ENCODE measurements at regions not wholly inside any gene's neighbourhood (a gene's known extent, or its start where the extent isn't known, plus 50 kb on each side); places are given as distances from the start of the nearest gene placed in this dataset.
A peak's percentile ranks its signal among the peaks of the same experiment; 100 is the strongest.

GRCh38 chr17:55632893-55633292 is 89.8 kb downstream of the TMEM100 start:
- DNase-seq = no peak

- DNase-seq = no peak
These were observed 90.4 kb downstream of the TMEM100 start for GRCh38 chr17:55632236-55632635.

- DNase-seq = no peak
These were observed 92.7 kb downstream of the TMEM100 start for GRCh38 chr17:55629995-55630394.

- DNase-seq = no peak
These were observed 97.1 kb downstream of the TMEM100 start for GRCh38 chr17:55625521-55625920.

GRCh38 chr17:55624772-55625433 is 97.8 kb downstream of the TMEM100 start:
- no peak for DNase-seq

GRCh38 chr17:55622547-55622946 is 100.1 kb downstream of the TMEM100 start:
- DNase-seq = no peak

- DNase-seq = no peak
These were observed 101.7 kb downstream of the TMEM100 start for GRCh38 chr17:55620945-55621344.

- DNase-seq = no peak
These were observed 102.6 kb downstream of the TMEM100 start for GRCh38 chr17:55620023-55620422.

- no peak for DNase-seq
These were observed 105.2 kb downstream of the TMEM100 start for GRCh38 chr17:55617441-55617840.

- no peak for DNase-seq
These were observed 102.8 kb upstream of the SMIM36 start for GRCh38 chr17:55614061-55614460.

GRCh38 chr17:55612691-55613141 is 101.5 kb upstream of the SMIM36 start:
- no peak for DNase-seq

- no peak for DNase-seq
These were observed 96.6 kb upstream of the SMIM36 start for GRCh38 chr17:55607731-55608341.

GRCh38 chr17:55606488-55606815 is 95.2 kb upstream of the SMIM36 start:
- no peak for DNase-seq

GRCh38 chr17:55605705-55606487 is 94.6 kb upstream of the SMIM36 start:
- DNase-seq = no peak

GRCh38 chr17:55601874-55602364 is 90.7 kb upstream of the SMIM36 start:
- peak; percentile 52 to 87 for DNase-seq

- no peak for DNase-seq
These were observed 87.2 kb upstream of the SMIM36 start for GRCh38 chr17:55598495-55598894.

- no peak for DNase-seq
These were observed 77.4 kb upstream of the SMIM36 start for GRCh38 chr17:55588446-55589242.

GRCh38 chr17:55587608-55588139 is 76.4 kb upstream of the SMIM36 start:
- no peak for DNase-seq

- no peak for DNase-seq
These were observed 74.4 kb upstream of the SMIM36 start for GRCh38 chr17:55585629-55586028.

- DNase-seq = no peak
These were observed 73.6 kb upstream of the SMIM36 start for GRCh38 chr17:55584861-55585260.

- DNase-seq = no peak
These were observed 72.9 kb upstream of the SMIM36 start for GRCh38 chr17:55584055-55584685.

- DNase-seq = no peak
These were observed 71.6 kb upstream of the SMIM36 start for GRCh38 chr17:55582897-55583296.
